OCI-LY1 (cell line): ENCODE measurements at regions not wholly inside any gene's neighbourhood (a gene's known extent, or its start where the extent isn't known, plus 50 kb on each side); places are given as distances from the start of the nearest gene placed in this dataset.

Source experiments
- CTCF ChIP-seq: fragments of 200-600 bp; sonication (generic), shearing (Covaris generic); IDR thresholded peaks from 2 replicates; pipeline ENCODE4 v1.5.1; 2017; ENCODE audit warnings: mild to moderate bottlenecking, antibody characterized with exemption, low read length, moderate library complexity, mixed read lengths
- EZH2 ChIP-seq: fragments of 200-600 bp; sonication (generic), shearing (Covaris generic); IDR thresholded peaks from 2 replicates; pipeline ENCODE4 v1.8.0; 2017; ENCODE audit warnings: borderline replicate concordance, mixed run types, mild to moderate bottlenecking, antibody characterized with exemption, low read length, moderate library complexity, mixed read lengths

GRCh38 chr2:128600581-128601297 lies 282.1 kb upstream of the HS6ST1 start:
- TF ChIP-seq CTCF = no peak
- TF ChIP-seq EZH2 = no peak
